Colonic mucosa (tissue), 4 donors: ENCODE measurements at regions not wholly inside any gene's neighbourhood (a gene's known extent, or its start where the extent isn't known, plus 50 kb on each side); places are given as distances from the start of the nearest gene placed in this dataset.

Source experiments
- DNase-seq: peaks from one replicate; pipeline ENCODE4 v3.0.0-alpha.2; 2020
- H3K27ac ChIP-seq: fragments of 200-600 bp; one replicate; pipeline ENCODE4 v1.8.0; 2021
- H3K27me3 ChIP-seq: fragments of 200-600 bp; one replicate; pipeline ENCODE4 v1.8.0; 2021
- H3K36me3 ChIP-seq: fragments of 200-600 bp; one replicate; pipeline ENCODE4 v1.8.0; 2021
- H3K4me1 ChIP-seq: fragments of 200-600 bp; one replicate; pipeline ENCODE4 v1.8.0; 2021; ENCODE audit warnings: mild to moderate bottlenecking
- H3K4me3 ChIP-seq: fragments of 200-600 bp; one replicate; pipeline ENCODE4 v1.8.0; 2021
- H3K9ac ChIP-seq, 2 donors: one replicate each; pipeline ENCODE4 v1.7.0; 2013; ENCODE audit warnings: control low read depth in 2 of 2, low read depth in 2 of 2, low read length in 2 of 2
- H3K9me3 ChIP-seq: fragments of 200-600 bp; one replicate; pipeline ENCODE4 v1.8.0; 2021
- intact Hi-C: fragments of 100-400 bp; cut with DNase I; formaldehyde crosslinking; loops from one replicate; pipeline ENCODE4 v1.14.1; 2022
- TF ChIP-seq, protein P1 (sequence below): fragments of 200-600 bp; IDR thresholded peaks from one replicate; pipeline ENCODE4 v1.8.0; 2022; ENCODE audit warnings: antibody characterized with exemption, mild to moderate bottlenecking
- donor health status: healthy.
- donor health status: DM: no; HTN: no; CAD: no.
- donor health status: DM: no; HTN: no; CAD: no.

DNA sequence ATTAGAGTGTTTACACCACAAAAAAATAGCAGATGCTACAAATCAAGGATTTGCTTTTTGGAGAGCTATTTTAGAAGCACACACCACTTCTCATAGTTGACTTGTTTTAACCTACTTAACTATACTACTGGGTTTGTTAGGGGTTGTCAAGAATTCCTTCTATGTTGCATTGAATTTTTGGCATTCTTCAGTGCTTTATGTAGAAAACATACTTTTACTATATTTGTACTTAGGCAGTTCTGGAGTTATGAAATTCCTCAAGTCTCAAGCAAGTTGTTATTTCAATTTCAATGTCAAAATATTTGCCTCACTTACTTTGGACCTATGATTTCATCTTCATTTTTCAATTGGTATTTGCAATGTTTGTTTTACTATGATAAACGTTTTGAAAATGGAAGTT is 449.6 kb downstream of the GLUD2 start:
- no peak overlapping the region for H3K27ac ChIP-seq
- DNase-seq, result no peak
- H3K9ac ChIP-seq, result no peak overlapping the region
- no peaks in the 10 kb centered on the region for H3K9me3 ChIP-seq
- H3K27me3 ChIP-seq, result no peaks in the 10 kb centered on the region
- H3K4me1 ChIP-seq, result no peaks in the 10 kb centered on the region
- intact Hi-C loops, result no loop called here
- no peaks in the 10 kb centered on the region for H3K36me3 ChIP-seq
- TF ChIP-seq, protein P1, sequence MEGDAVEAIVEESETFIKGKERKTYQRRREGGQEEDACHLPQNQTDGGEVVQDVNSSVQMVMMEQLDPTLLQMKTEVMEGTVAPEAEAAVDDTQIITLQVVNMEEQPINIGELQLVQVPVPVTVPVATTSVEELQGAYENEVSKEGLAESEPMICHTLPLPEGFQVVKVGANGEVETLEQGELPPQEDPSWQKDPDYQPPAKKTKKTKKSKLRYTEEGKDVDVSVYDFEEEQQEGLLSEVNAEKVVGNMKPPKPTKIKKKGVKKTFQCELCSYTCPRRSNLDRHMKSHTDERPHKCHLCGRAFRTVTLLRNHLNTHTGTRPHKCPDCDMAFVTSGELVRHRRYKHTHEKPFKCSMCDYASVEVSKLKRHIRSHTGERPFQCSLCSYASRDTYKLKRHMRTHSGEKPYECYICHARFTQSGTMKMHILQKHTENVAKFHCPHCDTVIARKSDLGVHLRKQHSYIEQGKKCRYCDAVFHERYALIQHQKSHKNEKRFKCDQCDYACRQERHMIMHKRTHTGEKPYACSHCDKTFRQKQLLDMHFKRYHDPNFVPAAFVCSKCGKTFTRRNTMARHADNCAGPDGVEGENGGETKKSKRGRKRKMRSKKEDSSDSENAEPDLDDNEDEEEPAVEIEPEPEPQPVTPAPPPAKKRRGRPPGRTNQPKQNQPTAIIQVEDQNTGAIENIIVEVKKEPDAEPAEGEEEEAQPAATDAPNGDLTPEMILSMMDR, result no peak
- no peak overlapping the region for H3K4me3 ChIP-seq

DNA sequence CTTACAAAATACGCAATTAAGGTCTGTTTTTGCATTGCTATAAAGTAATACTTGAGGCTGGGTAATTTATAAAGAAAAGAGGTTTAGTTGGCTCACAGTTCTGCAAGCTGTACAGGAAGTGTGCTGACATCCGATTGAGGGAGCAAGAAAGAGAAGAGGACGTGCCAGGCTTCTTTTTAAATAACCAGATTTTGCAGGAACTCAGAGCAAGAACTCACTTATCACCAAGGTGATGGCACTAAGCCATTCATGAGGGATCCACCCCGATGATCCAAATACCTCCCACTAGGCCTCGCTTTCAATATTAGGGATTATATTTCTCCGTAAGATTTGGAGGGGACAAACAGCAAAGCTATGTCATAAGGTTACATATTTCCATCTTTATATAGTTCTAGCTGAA is 456.7 kb downstream of the GLUD2 start:
- Histone ChIP-seq H3K36me3 (no peaks in the 10 kb centered on the region), H3K4me1 (no peaks in the 10 kb centered on the region), H3K4me3 (no peak overlapping the region), H3K9ac (no peak overlapping the region), H3K27me3 (no peaks in the 10 kb centered on the region), H3K9me3 (no peaks in the 10 kb centered on the region), H3K27ac (no peak overlapping the region)
- intact Hi-C loops, result no loop called here
- TF ChIP-seq, protein P1, result no peak
- no peak for DNase-seq

DNA sequence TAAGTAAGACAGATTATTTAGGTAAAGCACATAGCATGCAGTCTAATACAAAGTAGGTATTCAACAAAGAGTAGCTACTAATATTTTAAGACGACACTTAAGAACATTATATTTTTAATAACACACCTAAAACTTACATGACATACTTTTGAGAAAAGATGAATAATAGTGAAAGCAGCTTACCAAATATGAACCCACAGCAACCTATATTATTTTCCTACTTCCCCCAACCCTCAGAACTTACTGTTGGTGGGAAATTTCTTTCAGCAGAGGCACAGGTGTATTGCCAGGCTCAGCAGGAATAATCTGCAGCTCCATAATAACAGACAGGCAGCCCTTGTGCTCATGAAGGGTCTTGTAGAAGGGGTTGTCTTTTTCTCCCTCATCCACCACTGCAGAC is 498.9 kb downstream of the GLUD2 start:
- Histone ChIP-seq H3K4me1 (no peaks in the 10 kb centered on the region), H3K36me3 (no peaks in the 10 kb centered on the region), H3K9me3 (no peaks in the 10 kb centered on the region), H3K27ac (no peak overlapping the region), H3K4me3 (no peak overlapping the region), H3K27me3 (no peaks in the 10 kb centered on the region), H3K9ac (no peak overlapping the region)
- no peak for DNase-seq
- intact Hi-C loops, result no loop called here
- TF ChIP-seq, protein P1, result no peak

DNA sequence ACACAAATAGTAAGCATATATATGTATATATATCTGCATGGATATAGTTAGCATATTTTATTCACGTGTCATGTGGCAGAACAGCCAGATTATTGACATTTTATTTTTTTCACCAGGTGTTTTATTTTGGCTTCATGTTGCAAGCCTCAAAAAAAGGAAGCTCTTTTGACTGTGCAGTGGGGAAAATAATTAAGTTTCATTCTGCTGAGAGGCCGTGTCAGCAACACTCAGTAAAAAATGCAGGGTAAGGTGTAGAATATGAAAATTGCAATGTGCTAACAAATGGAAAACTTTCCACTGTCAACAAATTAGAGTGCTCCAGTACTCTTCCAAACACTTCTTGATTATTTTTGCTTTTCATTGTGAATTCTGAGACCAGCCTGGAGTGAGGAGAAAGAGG is 511.5 kb downstream of the GLUD2 start:
- Histone ChIP-seq H3K9me3 (no peaks in the 10 kb centered on the region), H3K27me3 (no peaks in the 10 kb centered on the region), H3K9ac (no peak overlapping the region), H3K4me1 (no peaks in the 10 kb centered on the region), H3K4me3 (no peak overlapping the region), H3K36me3 (no peaks in the 10 kb centered on the region), H3K27ac (no peak overlapping the region)
- TF ChIP-seq, protein P1, result no peak
- no peak for DNase-seq
- intact Hi-C loops, result no loop called here

DNA sequence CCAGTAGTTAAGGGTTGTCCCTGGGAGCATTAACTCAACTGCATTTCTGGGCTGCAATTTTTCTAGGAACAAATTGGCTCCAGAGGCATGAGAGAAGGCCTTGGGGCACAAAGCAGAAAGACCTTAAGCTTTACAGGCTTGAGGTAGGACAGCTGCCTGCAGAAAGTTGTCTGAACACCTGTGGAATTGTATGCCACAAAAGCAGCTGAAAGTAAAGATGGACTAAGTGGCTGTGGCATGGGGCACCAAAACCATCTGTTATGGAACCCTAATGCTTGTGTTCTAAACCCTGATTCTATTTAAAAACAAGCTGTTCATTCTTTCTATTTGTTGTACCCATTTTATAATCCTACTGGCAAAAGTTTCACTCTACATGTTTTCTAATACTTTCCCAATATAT is 515.2 kb downstream of the GLUD2 start:
- Histone ChIP-seq H3K36me3 (no peaks in the 10 kb centered on the region), H3K27me3 (no peaks in the 10 kb centered on the region), H3K9ac (no peak overlapping the region), H3K4me1 (no peaks in the 10 kb centered on the region), H3K4me3 (no peak overlapping the region), H3K27ac (no peak overlapping the region), H3K9me3 (no peaks in the 10 kb centered on the region)
- DNase-seq, result no peak
- TF ChIP-seq, protein P1, result no peak
- intact Hi-C loops, result no loop called here

DNA sequence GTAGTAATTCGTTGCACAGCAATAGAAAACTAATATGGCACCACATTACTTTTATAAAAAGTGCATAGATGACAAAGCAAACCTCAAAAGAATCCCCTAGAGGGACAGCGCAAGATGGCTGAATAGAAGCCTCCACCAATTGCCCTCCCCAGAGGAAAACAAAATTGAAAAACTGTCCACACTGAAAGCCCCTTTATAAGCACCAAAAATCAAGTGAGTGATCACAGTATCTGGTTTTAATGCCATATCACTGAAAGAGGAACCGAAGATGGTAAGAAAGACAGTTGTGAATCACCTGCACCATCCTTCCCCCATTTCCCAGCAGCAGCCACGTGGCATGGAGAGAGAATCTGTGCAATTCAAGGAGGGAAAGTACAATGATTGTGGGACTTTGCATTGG is 522.2 kb downstream of the GLUD2 start:
- H3K27me3 ChIP-seq, result no peaks in the 10 kb centered on the region
- TF ChIP-seq, protein P1, result no peak
- H3K4me1 ChIP-seq, result no peaks in the 10 kb centered on the region
- no peak overlapping the region for H3K9ac ChIP-seq
- DNase-seq, result no peak
- H3K4me3 ChIP-seq, result no peak overlapping the region
- H3K9me3 ChIP-seq, result no peaks in the 10 kb centered on the region
- H3K36me3 ChIP-seq, result no peaks in the 10 kb centered on the region
- no peak overlapping the region for H3K27ac ChIP-seq
- intact Hi-C loops, result no loop called here
